H7 (cell line): ENCODE measurements at regions not wholly inside any gene's neighbourhood (a gene's known extent, or its start where the extent isn't known, plus 50 kb on each side); places are given as distances from the start of the nearest gene placed in this dataset.
"Not testable (repeated sequence)": the region's sequence is repeated elsewhere in the genome, so short reads cannot be mapped to it uniquely, and the experiment has no call there.

ENCODE experiments used
- DNase-seq: peaks from one replicate; pipeline ENCODE4 v3.0.0; 2012
- H3K27me3 ChIP-seq: 2 replicates; pipeline ENCODE4 v1.6.0; 2011; ENCODE audit warnings: mild to moderate bottlenecking, low read length; ENCODE audit not compliant: control insufficient read depth, insufficient read depth
- H3K36me3 ChIP-seq: replicated peaks from 2 replicates; pipeline ENCODE4 v1.5.1; 2011; ENCODE audit warnings: low read length; ENCODE audit not compliant: control insufficient read depth, insufficient read depth
- H3K4me3 ChIP-seq: 2 replicates; pipeline ENCODE4 v1.5.1; 2011; ENCODE audit warnings: low read depth, mild to moderate bottlenecking, control low read depth, low read length, moderate library complexity; ENCODE audit not compliant: insufficient read depth

GRCh38 chr7:146057958-146058357 lies 58.6 kb upstream of the CNTNAP2 start:
- Histone ChIP-seq H3K27me3 (no peaks in the 10 kb centered on the region), H3K36me3 (no peaks in the 10 kb centered on the region), H3K4me3 (no peak overlapping the region)
- no peak for DNase-seq

- Histone ChIP-seq H3K36me3 (no peaks in the 10 kb centered on the region), H3K4me3 (no peak overlapping the region), H3K27me3 (no peaks in the 10 kb centered on the region)
- DNase-seq, result no peak
These were observed 61.7 kb upstream of the CNTNAP2 start for GRCh38 chr7:146054909-146055308.

DNA sequence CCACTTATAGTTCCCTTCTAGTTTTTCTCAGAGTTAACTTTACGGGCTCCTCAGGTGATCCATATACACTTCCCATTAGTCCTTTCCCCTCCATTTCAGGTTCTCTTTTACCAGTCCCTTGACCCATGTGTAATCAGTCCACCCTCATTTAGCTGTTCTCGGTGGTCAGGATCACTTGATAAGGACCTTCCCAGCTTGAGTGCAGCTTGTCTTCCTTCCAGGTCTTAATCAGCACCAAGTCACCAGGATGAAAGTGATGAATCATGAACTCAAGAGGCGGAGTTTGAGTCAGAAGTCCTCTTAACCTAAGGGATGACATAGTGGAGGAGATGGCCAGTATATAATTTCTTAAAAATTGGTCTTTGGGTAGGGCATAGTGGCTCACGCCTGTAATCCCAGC lies 63.1 kb upstream of the CNTNAP2 start:
- Histone ChIP-seq H3K4me3 (no peak overlapping the region), H3K36me3 (no peaks in the 10 kb centered on the region), H3K27me3 (no peaks in the 10 kb centered on the region)
- DNase-seq, result no peak

DNA sequence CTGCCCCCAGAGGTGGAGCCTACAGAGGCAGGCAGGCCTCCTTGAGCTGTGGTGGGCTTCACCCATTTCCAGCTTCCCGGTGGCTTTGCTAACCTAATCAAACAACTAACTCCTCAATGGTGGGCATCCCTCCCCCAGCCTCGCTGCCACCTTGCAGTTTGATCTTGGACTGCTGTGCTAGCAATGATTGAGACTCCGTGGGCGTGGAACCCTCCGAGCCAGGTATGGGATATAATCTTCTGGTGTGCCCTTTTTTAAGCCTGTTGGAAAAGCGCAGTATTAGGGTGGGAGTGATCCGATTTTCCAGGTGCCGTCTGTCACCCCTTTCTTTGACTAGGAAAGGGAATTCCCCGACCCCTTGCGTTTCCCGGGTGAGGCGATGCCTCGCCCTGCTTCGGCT lies 73.3 kb upstream of the CNTNAP2 start:
- not testable (repeated sequence) for H3K27me3 ChIP-seq, H3K36me3 ChIP-seq, DNase-seq, H3K4me3 ChIP-seq

GRCh38 chr7:146028251-146028750 lies 88.3 kb upstream of the CNTNAP2 start:
- Histone ChIP-seq H3K4me3 (no peak overlapping the region), H3K27me3 (no peaks in the 10 kb centered on the region), H3K36me3 (no peaks in the 10 kb centered on the region)
- no peak for DNase-seq

DNA sequence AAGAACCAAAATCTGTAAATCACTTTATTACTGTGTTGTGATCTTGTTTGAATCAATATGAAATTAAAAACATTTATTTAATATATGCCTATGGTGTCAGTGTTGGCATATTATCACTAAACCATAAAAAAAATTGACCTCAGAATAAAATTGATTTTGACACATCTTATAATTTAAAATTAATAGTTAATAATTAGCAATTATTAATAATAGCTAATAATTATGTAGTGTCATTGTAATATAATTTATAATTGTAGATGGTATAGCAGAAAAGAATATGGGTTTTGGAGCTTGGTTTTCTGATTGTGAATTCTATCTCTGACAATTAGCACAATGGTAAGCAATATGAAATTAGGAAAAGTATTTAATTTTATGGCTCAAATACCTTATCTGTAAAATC lies 89.4 kb upstream of the CNTNAP2 start:
- no peak for DNase-seq
- H3K4me3 ChIP-seq, result no peak overlapping the region
- no peaks in the 10 kb centered on the region for H3K27me3 ChIP-seq
- no peaks in the 10 kb centered on the region for H3K36me3 ChIP-seq

DNA sequence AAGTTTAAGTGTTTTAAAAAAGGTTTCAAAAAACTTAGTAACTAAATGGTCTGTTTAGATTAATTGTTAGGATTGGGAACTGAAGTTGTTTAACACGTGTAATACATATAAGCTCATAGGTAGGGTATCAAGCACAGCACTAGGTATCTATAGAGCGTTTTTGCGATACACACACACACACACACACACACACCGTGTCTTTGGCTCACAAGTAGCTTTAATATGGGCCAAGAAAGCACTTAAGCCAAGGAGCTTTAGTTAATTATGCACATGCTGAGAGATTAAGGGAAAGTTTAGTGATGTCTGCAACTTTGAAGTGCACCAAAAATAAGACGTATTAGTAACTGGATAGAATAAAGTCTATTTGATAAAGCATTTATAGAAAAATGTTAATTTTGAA lies 93.8 kb upstream of the CNTNAP2 start:
- DNase-seq, result no peak
- Histone ChIP-seq H3K36me3 (no peaks in the 10 kb centered on the region), H3K4me3 (no peak overlapping the region), H3K27me3 (no peaks in the 10 kb centered on the region)

- H3K36me3 ChIP-seq, H3K27me3 ChIP-seq, DNase-seq: not testable (repeated sequence)
- peak overlapping the region; percentile 32 for H3K4me3 ChIP-seq
These were observed 97.3 kb upstream of the CNTNAP2 start for GRCh38 chr7:146019041-146020004.

DNA sequence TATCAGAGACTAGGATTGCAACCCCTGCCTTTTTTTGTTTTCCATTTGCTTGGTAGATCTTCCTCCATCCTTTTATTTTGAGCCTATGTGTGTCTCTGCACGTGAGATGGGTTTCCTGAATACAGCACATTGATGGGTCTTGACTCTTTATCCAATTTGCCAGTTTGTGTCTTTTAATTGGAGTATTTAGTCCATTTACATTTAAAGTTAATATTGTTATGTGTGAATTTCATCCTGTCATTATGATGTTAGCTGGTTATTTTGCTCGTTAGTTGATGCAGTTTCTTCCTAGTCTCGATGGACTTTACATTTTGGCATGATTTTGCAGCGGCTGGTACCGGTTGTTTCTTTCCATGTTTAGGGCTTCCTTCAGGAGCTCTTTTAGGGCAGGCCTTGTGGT lies 99.2 kb upstream of the CNTNAP2 start:
- not testable (repeated sequence) for H3K4me3 ChIP-seq, H3K27me3 ChIP-seq, DNase-seq, H3K36me3 ChIP-seq

DNA sequence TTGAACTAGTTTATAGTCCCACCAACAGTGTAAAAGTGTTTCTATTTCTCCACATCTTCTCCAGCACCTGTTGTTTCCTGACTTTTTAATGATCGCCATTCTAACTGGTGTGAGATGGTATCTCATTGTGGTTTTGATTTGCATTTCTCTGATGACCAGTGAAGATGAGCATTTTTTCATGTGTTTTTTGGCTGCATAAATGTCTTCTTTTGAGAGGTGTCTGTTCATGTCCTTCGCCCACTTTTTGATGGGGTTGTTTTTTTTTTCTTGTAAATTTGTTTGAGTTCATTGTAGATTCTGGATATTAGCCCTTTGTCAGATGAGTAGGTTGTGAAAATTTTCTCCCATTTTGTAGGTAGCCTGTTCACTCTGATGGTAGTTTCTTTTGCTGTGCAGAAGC lies 102.4 kb upstream of the CNTNAP2 start:
- not testable (repeated sequence) for H3K4me3 ChIP-seq, H3K36me3 ChIP-seq, DNase-seq, H3K27me3 ChIP-seq

DNA sequence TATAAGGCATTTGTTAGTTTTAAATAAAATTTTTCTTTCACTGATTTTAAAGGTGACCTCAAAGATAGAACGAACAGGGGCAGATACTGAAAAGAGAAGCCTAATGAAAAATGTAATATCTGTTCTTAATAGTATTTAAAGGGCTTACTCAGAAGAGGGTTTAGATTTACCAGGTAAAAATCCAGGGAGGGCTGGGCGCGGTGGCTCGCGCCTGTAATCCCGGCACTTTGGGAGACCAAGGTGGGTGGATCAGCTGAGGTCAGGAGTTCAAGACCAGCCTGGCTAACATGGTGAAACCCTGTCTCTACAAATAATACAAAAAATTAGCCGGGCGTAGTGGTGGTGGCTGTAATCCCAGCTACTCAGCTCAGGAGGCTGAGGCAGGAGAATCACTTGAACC lies 108.3 kb upstream of the CNTNAP2 start:
- H3K4me3 ChIP-seq, result no peak overlapping the region
- no peak for DNase-seq
- H3K27me3 ChIP-seq, result no peaks in the 10 kb centered on the region; the same call in 1 of the 2 replicates
- H3K36me3 ChIP-seq, result no peaks in the 10 kb centered on the region

DNA sequence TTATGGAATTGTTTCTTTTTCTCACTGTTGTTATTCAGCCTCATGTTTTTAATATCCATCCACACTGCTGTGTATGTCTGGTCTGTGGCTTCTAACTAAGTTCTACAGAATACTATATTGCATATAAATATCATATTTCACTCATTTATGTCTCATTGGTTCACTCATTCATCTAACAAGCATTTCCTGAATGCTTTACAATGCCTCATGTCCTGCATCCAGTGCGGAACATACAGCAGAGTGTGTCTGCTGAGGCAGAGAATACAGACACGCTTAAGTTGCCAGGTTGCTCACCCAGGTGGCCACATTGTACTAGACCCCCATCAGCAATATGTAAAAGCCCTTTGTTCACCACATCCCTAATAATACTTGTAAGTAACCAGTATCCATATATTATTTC lies 111.8 kb upstream of the CNTNAP2 start:
- H3K27me3 ChIP-seq, result no peaks in the 10 kb centered on the region; the same call in 1 of the 2 replicates
- no peaks in the 10 kb centered on the region for H3K36me3 ChIP-seq
- no peak for DNase-seq
- H3K4me3 ChIP-seq, result no peak overlapping the region

DNA sequence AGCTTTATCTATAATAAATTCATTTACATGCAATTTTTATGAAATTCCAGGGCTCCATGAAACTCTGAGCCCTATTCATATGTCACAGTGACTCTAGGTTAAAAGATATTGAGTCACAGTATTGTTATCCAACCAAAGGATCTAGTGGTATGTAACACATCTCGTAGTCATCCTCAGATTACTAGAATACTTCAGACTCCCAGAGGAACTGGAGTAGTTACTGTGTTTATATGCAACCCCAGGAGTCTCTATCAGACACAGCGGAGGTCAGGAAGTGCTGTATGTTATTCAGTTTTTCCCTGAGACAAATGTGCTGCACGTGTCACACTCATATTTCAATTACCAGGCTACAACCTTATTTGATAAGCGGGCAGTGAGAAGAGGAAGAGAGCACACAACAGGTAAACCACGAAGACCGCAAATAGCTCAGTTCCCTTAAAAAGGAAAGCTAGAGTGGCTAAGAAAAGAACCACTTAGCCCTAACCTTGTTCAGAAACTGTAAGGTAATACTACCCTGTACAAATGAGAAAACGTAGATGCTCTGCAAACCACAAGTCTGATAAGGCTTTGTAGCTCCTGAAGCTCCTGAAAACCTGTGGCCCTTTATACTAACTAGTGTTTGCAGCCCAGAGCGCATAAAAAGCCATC lies 114.0 kb upstream of the CNTNAP2 start:
- H3K4me3 ChIP-seq, result no peak overlapping the region
- H3K27me3 ChIP-seq, result no peaks in the 10 kb centered on the region; the same call in 1 of the 2 replicates
- no peak for DNase-seq
- H3K36me3 ChIP-seq, result no peaks in the 10 kb centered on the region

DNA sequence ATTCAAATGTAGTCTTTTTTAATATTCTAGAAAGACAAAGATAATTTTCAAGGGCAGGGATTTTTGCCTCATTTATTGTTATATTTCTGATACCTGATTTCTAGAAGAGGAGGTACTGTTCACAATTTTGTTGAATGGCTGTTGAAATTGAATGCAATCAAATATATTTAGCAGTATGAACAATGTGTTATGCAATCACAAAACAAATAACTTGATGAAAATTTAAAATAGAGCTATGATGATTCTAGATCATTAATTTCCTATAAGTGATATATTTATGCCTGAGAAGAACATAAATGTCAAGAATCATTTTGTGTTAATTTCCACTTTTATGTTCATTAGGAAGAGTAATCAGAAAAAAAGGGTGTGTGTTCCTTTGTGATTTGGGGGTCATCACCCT lies 114.6 kb upstream of the CNTNAP2 start:
- H3K27me3 ChIP-seq, result no peaks in the 10 kb centered on the region; the same call in 1 of the 2 replicates

DNA sequence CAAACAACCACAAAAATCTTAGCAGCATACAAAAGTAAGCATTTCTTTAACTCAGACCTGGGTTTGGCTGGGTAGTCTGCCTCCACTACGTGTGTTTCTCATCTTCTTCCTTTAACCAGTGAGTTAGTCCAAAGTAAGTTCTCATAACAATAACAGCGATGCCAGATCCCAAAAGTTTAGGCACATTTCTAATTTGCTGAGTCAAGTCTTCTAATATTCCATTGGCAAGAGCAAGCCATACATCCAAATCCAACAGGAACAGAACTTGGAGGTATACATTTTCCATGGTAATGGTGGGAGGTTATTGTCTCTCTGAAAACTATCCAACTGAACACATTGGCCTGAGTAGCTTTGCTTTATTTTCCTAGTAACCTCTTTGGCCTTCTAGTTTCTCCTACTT lies 115.7 kb upstream of the CNTNAP2 start:
- Histone ChIP-seq H3K4me3 (no peak overlapping the region), H3K27me3 (no peaks in the 10 kb centered on the region), H3K36me3 (no peaks in the 10 kb centered on the region)
- DNase-seq, result no peak

More for the DNA sequence above, 114.6 kb upstream of the CNTNAP2 start:
- Histone ChIP-seq H3K36me3 (no peaks in the 10 kb centered on the region), H3K4me3 (no peak overlapping the region)
- no peak for DNase-seq
